Uterus (tissue), 2 donors: ENCODE measurements at regions not wholly inside any gene's neighbourhood (a gene's known extent, or its start where the extent isn't known, plus 50 kb on each side); places are given as distances from the start of the nearest gene placed in this dataset.

Experiments
- CTCF ChIP-seq, 4 experiments: fragments of 200-600 bp in 2 of 4; fragments of 450-650 bp in 2 of 4; sonication (generic) in 2 of 4; IDR thresholded peaks; one replicate each; pipeline ENCODE4 v1.5.1; 2016 to 2019; ENCODE audit warnings: antibody characterized with exemption in 4 of 4, mild to moderate bottlenecking in 2 of 4, moderate library complexity in 1 of 4
- POLR2A ChIP-seq, 2 donors: fragments of 450-650 bp; IDR thresholded peaks; one replicate each; pipeline ENCODE4 v1.6.1; 2016; ENCODE audit warnings: antibody characterized with exemption in 2 of 2, mild to moderate bottlenecking in 1 of 2, moderate library complexity in 1 of 2

GRCh38 chr11:80650966-80651365, 1210.1 kb upstream of the TENM4 start:
- TF ChIP-seq CTCF (IDR thresholded peaks at IDR 0.05) (no peak), POLR2A (IDR thresholded peaks at IDR 0.05) (no peak)
